HL-60/S4 (cell line): ENCODE measurements at regions not wholly inside any gene's neighbourhood (a gene's known extent, or its start where the extent isn't known, plus 50 kb on each side); places are given as distances from the start of the nearest gene placed in this dataset.
"Not testable (repeated sequence)": the region's sequence is repeated elsewhere in the genome, so short reads cannot be mapped to it uniquely, and the experiment has no call there.

Experiments
- in situ Hi-C: fragments of 300-500 bp; cut with MboI; formaldehyde crosslinking; loops from 2 replicates; pipeline ENCODE4 v1.14.3; 2022; ENCODE audit warnings: low sequenced_read_pairs

DNA sequence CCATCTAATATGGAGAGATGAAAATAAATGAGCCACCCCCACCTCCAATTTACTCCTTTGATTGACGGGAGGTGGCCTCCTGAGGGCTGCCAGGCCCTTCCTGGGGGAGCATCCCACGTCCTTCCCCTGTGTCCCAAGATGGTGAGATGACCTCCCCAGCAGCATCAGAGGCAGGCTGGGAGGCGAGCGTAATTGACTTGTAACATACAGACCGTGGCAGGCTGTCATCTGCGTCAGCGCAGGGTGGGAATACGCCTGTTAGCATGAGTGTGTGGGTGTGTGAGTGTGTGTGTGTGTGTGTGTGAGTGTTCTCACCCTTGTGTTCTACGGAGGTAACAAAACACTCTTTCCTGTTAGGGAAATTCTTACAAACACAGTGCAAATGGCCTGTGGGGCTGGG is 156.9 kb upstream of the CIBAR2 start:
- in situ Hi-C loops, result no loop called here

DNA sequence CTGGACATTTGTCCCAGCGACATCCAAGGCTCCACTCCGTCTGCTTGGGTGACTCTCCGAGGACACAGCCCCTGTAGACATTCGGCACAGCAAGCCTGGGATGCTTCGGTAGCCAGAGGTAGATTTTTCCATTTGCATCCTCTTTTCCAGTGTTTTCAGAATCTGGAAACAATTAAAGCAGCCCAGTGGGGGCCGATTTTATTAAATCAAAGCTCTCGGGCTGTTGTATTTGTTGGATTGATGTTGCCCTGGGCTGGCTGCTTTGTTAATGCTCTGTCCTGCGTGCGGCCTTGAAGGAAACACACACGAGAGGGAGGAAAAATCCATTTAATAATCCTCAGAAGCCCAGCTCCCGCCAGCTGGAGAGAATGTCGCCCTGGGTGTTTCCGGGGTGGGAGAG is 158.1 kb upstream of the CIBAR2 start:
- in situ Hi-C loops, result no loop called here

DNA sequence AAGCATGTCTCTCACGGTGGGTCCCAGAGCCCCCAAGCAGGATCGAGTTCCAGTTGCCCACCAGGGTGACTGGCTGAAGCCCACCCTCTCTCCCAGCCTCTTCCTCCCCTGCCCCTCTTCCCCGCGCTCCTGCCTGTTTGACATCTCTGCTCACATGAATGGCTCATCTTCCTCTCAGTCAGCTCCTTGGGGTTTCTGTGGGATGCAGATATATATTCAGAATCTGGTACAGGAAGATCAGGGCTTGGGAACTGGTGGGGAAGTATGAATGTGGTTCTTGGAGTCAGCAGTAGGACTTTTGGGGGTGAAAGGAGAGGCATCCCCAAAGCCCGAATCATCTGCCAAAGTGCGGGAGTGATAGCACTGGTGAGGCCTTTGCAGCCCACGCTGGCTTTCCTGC is 158.9 kb upstream of the CIBAR2 start:
- in situ Hi-C loops, result no loop called here

DNA sequence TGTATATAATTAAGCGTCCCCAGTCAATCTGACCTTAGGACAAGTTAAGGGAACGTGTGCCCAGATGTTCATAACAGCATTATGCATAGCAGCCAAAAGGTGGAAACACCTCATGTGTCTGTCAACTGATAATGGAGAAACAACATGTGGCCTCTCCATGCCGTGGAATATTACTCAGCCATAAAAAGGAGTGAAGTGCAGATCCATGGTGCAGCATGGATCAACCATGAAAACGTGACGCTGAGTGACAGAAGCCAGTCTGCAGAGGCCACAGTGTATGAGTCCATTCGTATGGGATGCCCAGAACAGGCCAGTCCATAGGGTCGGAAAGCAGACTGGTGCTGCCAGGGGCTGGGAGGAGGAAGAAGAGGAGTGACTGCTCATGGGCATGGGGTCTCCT is 161.0 kb upstream of the CIBAR2 start:
- in situ Hi-C loops, result no loop called here

DNA sequence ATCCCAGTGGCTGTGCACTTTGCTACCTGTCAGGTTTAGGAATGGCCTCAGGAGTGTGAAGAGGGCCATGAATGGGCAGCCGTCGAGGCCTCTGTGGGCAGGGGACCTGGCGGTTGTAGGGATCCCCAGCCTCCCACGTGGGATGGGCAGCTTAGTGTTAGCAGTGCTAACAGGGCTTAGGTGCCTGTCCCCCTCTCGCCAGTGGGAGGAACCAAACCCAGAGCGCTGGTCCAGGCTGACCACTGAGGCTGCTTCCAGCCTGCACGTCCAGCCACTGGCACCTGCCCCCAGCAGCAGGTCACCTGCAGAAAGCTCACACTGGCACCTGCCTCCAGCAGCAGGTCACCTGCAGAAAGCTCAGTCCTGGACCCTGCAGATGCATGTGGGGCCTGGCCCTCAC is 162.2 kb upstream of the CIBAR2 start:
- in situ Hi-C loops, result no loop called here

DNA sequence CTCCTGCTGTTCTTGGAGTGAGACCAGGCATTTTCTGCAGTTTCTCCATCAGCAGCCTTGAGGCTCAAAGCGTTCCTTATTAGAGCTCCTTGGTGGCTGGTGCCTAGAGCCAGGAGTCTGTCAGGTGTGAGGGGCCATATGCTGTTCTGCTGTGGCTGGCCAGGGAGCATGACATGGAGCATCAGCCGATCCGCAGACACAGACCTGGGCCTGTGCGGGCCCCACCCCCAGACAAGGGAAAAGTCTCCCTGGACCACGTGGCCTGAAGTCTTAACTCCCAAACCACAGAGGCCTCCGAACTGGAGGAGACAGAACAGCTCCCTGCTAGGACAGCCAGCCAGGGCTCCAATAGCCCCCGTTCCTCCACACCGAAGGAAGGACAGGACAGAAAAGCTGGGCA is 162.7 kb upstream of the CIBAR2 start:
- in situ Hi-C loops, result no loop called here

DNA sequence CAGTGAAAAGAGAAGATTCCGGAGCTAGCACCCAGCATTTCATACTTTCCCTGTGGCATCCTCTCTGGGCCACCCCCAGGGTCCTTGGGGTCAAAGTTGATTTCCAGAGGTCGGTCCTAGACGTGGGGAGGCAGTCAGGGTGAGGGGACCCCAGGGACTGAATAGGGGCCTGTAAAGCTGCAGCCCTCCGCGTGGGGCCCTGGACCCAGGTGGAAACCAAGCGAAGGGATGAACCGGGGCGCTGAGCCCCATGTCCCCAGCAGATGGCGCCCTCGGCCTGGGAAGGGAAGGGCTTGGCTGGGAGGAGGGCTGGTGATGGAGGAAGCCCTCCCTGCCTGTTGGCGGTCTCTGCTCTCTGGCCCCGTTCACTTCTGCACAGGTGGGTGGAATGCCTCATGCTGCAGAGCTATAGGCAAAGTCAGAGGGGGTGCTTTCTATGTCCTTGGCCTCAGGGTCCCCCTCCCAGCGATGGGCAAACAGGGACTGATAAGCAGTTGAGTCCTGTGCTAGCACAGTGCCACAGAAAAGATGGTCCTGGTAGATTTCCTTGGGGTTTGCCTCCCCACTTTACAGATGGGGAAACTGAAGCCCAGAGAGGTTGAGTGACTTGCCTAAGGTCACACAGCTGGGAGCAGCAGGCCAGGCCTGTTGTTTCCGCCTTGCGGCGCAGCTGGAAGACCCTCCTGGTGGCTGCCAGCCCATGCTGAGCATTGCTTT is 163.4 kb upstream of the CIBAR2 start:
- in situ Hi-C loops, result no loop called here

DNA sequence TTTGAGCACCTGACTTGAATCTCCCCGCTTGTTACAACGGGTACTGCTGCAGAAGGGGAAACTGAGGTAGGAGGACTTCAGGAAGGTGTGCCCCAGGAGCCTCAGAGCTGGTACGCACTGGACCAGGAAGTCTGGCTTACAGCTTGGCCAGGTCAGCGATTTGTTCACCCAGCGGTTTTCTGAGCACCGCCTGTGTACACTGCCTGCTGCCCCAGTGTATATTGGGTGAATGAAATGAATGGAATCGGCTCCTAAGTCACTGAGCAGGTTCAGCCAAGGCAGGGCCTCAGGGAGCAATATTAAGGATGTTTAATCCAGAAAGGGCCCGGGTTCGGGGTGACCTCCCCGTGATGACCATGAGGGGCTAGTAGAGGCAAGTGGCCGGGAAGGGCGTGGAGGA is 164.0 kb upstream of the CIBAR2 start:
- in situ Hi-C loops, result no loop called here

DNA sequence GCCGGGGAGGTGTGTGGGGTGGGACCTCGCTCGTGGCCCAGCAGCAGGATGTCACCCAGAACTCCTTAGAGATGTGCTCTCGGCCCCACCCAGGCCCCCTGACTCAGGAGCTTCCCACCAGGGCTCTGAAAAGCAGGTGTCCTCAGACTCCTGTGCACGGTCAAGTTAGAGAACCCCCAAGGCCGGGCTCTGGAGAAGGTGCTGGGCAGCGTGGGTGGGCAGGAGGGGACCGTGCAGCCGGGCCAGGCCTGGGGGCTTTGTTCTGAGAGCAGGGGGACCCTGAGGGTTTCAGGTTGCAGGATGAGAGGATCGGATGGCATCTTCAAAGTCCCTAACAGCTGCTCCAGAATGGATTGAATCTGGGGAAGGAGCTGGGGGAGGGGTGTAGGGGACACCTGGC is 164.4 kb upstream of the CIBAR2 start:
- in situ Hi-C loops, result no loop called here

DNA sequence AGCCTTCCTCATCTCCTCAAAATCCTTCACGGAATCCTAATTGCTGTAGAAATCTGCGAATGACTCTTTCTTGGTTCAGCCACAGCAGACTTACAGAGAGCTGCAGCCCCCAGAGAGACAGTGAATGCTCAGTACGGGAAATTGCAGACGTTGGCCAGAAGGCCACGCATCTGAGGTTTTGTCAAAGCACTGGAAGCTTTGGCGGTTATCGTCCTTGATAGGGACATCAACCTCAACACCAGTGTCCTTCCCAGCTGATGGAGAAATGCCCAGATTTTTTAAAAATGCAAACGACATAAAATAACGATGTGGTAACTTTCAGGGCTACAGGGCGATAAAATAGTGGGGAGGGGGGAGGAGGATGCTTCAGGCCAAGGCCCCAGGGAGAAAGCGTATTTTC is 166.6 kb upstream of the CIBAR2 start:
- in situ Hi-C loops, result no loop called here

DNA sequence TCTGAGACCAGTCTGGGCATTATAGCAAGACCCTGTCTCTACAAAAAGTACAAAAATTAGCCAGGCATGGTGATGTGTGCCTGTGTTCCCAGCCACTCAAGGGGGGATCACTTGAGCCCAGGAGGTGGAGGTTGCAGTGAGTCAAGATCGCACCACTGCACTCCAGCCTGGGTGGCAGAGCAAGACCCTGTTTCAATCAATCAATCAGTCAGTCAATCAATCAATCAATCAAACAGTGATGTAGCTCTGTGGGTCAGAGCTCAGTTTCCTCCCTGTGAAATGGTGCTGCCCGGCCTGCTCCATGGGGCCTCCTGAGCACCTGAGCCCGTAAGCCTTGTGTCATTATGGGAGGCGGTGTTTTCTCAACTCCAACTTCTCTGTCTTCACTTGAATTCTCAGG is 167.1 kb upstream of the CIBAR2 start:
- in situ Hi-C loops, result no loop called here

DNA sequence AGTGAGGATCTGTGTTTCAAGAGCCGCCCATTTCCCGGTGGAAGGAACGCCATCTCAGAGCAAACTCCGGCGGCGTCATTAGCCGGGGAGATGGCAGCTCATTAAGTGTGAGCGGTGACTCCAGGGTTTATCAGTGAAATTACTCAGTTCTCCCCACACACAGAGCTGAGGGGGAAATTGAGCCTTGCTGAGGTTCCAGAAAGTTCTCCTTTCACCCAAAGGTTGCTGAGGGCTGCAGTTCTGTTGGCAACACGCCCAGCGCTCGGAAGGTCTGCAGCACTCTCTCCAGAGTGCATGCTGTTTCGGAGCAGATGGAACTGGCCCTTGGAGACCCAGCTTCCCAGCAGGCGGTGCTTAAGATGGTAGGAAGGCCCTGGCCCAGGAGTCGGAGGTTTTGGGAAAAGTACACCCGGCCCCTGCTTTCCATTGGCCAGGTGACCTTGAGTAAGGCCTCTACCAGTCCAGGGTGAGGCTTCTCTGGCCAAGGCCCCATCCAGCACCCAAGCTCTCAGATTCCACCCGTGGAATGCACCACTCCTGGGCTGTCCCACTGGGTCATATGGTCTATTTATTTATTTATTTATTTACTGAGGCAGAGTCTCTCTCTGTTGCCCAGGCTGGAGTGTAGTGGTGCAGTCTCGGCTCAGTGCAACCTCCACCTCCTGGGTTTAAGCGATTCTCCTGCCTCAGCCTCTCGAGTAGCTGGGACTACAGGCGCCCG is 167.7 kb upstream of the CIBAR2 start:
- in situ Hi-C loops, result no loop called here

DNA sequence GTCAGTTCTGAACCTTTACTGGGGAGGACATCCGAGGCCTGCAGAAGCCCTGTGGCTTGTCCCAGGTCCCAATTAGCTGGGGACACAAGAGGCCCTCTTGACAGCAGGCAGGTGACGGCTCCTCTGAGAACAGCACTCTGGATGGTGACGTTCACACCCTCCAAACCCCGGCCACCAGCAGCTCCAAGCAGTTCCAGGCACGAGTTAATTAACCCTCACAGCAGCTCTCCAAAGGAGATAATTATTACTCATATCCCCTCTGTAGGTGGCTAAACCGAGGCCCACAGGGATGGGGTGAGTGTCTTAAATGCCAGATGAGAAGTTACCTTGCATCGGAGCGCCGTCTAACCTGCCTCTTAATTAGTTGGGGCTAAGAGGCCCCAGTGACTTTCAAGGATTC is 168.9 kb upstream of the CIBAR2 start:
- in situ Hi-C loops, result no loop called here

DNA sequence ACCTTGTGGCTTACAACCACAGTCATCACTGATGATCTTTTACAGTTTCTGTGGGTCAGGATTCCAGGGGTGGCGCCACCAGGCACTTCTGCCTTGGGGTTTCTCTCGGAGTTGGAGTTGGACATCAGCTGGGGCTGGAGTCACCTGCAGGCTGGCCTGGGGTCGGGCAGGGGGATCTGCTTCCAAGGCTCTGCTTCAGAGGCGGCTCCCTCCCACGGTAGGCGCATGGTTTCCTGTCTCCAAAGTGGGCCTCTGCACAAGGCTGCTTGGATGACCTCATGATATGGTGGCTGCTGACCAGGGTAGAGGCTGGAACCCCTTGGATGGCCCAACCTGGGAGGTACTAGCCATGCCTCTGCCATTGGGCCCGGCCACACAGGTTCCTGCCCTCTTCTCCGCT is 170.6 kb upstream of the CIBAR2 start:
- in situ Hi-C loops, result no loop called here

DNA sequence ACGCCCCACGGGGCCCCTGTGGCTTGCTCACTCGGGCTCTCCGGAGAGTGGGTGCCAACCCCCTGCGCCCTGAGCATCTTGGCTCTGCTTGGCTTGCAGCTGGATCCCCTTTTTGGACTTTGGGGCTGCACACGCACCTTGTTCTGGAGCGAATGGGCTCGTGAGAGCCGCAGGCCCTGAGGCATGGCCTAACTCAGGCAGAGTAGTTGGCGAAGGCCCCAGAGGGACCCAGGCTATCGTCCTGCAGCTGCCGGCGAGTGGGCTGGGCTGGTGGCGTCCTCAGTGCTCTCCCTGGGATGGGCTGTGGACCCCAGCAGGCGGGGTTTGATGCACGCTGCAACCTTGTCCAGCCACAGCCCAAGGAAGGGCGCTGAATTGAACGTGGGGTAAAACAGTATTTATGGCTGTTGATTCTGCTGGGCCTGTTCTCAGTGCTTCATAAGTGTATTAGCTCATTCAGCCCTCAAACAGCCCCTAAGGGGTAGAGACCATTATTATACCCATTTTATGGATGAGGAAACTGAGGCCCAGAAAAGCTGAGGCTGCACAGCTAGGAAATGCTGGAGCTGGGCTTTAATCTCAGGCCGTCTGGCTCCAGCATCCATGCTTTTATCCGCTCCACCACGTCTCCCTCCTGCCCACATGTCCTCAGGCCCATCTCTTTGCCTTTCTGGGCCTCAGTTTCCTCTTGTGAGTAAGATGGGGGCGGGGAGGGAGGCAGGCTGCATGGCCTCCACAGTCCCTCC is 171.2 kb upstream of the CIBAR2 start:
- in situ Hi-C loops, result no loop called here

DNA sequence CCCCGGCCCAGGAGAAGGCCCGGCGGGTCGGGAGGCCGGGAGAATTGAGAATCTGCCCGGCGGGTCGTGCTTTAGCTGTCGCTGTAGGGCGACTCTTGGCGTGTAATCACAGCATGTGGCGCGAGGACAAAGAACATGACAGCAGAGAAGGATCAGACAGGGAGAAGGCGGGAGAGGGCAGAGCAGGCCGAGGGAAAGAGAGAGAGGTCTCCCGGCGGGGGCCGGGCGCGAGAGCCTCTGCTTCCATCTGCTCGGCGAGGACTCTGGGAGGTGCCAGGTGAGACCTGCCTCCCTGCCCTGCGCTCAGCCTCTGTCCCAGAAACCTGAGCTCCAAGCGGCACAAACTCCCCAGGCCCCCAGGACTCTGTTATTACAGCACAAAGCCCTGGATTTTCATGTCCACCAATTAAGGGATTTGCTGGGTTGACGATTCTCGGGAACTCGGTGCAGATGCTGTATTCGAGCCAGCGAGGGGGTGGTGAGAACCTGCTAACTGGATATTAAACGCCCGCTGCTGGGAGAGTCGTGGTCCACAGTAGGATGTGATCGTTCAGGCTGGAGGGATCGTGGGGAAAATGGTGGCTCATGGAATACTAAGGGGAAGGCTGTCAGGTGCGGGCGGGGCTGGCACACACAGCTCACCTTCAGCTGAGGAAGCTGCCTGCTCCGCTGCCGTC is 172.0 kb upstream of the CIBAR2 start:
- in situ Hi-C loops, result no loop called here

DNA sequence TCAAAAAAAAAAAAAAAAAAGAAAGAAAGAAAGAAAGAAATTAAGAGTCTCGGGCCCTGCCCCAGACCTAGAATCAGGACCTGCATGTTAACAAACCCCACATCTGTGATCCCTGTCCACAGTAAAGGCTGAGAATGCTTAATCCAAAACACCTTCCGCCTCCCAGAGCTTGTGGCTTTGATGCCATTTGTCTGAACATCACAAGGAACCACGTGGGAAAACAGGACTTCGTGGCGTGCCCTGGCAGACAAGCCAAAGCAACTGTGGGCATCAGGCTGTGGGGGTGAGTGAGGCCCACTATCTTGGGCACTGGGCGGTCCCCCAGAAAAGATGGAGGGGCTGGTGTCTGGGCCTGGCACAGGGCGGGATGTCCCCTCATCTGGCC is 173.4 kb upstream of the CIBAR2 start:
- in situ Hi-C loops, result no loop called here

DNA sequence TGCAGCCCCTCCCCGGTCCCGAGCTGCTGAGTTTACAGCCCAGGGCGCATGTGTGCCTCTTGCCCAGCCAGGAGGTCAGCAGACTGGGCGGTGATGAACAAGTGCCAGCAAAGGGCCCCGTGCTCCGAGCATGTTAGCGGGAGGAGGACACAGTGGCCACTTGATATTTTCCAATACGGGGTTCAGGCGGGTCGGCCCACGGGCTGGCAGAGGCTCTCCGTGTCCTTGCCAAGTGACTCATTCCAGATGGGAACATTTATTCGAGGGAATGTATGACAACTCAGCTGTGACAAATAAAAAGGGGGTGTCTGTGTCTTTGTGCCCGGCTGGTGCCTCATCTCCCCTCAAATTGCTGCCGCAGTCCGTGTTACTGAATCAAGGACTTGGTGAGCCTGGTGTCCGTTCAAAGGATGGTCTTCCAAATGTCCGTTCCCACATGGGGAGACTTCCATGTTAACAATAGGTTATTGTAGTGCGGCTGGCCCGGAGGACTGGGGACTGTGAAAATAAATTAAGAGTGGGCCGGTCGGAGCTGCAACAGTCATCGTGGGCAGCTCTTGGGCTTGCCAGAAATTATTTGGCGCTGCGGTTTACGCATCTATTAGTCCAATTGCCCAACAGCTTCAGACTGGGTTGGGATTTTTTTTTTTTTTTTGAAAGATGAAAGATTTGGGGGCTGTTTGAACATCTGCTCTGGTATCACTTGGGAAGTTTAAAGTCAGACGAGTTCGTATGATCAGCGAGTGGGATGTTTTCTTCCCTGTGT is 174.0 kb upstream of the CIBAR2 start:
- in situ Hi-C loops, result no loop called here

DNA sequence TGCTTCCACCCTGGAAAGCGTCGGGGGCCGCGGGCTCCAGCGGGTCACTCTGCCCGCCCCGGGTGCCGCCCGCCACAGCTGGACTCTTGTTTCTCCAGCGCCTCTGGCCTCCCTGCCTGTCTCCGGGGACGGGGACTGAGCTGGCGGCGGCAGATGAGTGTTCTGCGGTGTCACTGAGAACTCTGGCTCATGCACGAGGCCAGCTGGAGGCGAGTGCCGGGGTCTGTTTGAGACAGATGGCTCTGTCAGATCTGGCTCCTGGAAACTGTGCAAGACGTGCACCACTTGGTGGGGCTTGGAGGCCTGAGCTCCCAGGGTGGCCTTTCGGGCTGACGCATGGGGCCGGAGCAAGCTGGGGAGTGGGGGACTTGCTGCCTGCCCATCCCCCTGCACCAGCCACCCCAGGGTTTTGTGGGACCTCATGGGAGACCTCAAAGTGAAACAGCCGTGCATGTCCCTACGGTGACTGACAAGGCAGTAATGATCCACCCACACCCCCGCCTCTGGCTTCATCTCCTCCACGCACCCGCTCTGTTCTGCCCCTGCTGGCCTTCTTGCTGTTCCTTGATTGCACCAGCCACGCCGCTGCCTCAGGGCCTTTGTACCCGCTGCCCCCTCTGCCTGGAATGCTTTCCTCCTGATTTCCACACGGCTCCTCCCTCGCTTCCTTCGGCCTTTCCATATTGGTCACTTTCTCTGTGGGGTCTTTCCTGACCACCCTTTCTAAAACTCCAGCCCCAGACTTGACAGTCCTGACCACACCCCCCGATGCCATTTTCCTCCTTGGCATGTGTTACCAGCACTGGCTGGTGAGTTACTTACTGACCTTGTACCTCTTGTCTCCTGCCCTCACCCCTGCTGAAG is 174.9 kb upstream of the CIBAR2 start:
- in situ Hi-C loops, result no loop called here

DNA sequence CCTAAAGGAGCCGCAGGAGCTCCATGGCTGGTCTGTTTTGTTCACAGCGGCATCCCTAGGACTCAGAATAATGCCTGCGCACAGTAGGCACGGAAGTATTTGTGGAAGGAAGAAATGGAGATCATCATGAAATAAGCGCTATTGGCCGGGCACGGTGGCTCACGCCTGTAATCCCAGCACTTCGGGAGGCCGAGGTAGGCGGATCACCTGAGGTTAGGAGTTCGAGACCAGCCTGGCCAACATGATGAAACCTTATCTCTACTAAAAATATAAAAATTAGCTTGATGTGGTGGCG is 175.5 kb upstream of the CIBAR2 start:
- in situ Hi-C loops, result not testable (repeated sequence)
